Anterior cingulate cortex (tissue), 58 donors: ENCODE measurements at regions not wholly inside any gene's neighbourhood (a gene's known extent, or its start where the extent isn't known, plus 50 kb on each side); places are given as distances from the start of the nearest gene placed in this dataset.

Experiments
- DNase-seq, 58 donors: peaks; one replicate each; lab custom pipeline; 2025; lab: John Stamatoyannopoulos, UW

- DNase-seq, result no peak
Observed at GRCh38 chr5:116363780-116364179, 210.8 kb downstream of the SEMA6A start.

- DNase-seq, result no peak
Observed at GRCh38 chr5:116361979-116362577, 212.5 kb downstream of the SEMA6A start.

- peak in 52 of 58 donors; percentile 28 to 83 (median 66) for DNase-seq
Observed at GRCh38 chr5:116361171-116361967, 213.3 kb downstream of the SEMA6A start.

GRCh38 chr5:116360008-116360853 lies 214.4 kb downstream of the SEMA6A start:
- peak in 35 of 58 donors; percentile 16 to 70 (median 35) for DNase-seq

- peak in 2 of 58 donors; percentile 10 to 14 for DNase-seq
Observed at GRCh38 chr5:116359592-116359991, 215.0 kb downstream of the SEMA6A start.

GRCh38 chr5:116358911-116359418 lies 215.7 kb downstream of the SEMA6A start:
- no peak for DNase-seq

- DNase-seq, result no peak
Observed at GRCh38 chr5:116358015-116358523, 216.6 kb downstream of the SEMA6A start.

- no peak for DNase-seq
Observed at GRCh38 chr5:116355819-116356601, 218.6 kb downstream of the SEMA6A start.

GRCh38 chr5:116354699-116355098 lies 219.9 kb downstream of the SEMA6A start:
- no peak for DNase-seq

GRCh38 chr5:116347657-116348056 lies 227.0 kb downstream of the SEMA6A start:
- no peak for DNase-seq

GRCh38 chr5:116343961-116344360 lies 230.7 kb downstream of the SEMA6A start:
- no peak for DNase-seq
